Stomach (tissue), 4 donors: ENCODE measurements at regions not wholly inside any gene's neighbourhood (a gene's known extent, or its start where the extent isn't known, plus 50 kb on each side); places are given as distances from the start of the nearest gene placed in this dataset.

ENCODE experiments used
- POLR2A ChIP-seq, 4 donors: fragments of 450-650 bp; IDR thresholded peaks; one replicate each; pipeline ENCODE4 v1.6.1; 2016; ENCODE audit warnings: antibody characterized with exemption in 4 of 4, control low read depth in 2 of 4, mild to moderate bottlenecking in 1 of 4, moderate library complexity in 1 of 4
- TF ChIP-seq, protein P1 (sequence below), 7 experiments: fragments of 450-650 bp in 4 of 7; fragments of 200-600 bp in 3 of 7; sonication (generic) in 3 of 7; IDR thresholded peaks; one replicate each; pipeline ENCODE4 v1.5.1; 2016 to 2019; ENCODE audit warnings: antibody characterized with exemption in 7 of 7, control low read depth in 2 of 7, mild to moderate bottlenecking in 1 of 7

DNA sequence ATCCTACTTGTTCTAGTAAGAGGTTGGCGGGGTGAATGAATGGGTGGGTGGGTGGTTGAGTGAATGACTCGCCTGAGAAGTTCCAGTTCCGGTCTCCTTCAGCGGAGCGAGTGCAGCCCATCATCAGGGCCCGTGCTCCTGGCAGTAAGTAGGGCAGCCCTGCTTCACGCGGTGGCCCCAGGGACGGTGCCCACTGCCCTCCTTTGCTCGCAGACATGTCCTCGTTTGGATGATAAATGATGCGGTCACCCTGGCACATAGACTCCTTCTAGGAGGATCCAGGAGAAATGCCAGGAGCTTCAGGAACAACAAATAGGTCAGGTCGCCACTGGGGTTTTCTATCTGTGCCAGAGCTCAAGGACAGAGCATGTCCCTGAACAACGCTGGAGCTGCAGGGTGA, 370.8 kb downstream of the CTTN start:
- TF ChIP-seq, protein P1, sequence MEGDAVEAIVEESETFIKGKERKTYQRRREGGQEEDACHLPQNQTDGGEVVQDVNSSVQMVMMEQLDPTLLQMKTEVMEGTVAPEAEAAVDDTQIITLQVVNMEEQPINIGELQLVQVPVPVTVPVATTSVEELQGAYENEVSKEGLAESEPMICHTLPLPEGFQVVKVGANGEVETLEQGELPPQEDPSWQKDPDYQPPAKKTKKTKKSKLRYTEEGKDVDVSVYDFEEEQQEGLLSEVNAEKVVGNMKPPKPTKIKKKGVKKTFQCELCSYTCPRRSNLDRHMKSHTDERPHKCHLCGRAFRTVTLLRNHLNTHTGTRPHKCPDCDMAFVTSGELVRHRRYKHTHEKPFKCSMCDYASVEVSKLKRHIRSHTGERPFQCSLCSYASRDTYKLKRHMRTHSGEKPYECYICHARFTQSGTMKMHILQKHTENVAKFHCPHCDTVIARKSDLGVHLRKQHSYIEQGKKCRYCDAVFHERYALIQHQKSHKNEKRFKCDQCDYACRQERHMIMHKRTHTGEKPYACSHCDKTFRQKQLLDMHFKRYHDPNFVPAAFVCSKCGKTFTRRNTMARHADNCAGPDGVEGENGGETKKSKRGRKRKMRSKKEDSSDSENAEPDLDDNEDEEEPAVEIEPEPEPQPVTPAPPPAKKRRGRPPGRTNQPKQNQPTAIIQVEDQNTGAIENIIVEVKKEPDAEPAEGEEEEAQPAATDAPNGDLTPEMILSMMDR (IDR thresholded peaks at IDR 0.05): no peak
- TF ChIP-seq POLR2A (IDR thresholded peaks at IDR 0.05): no peak
